ENCODE measurements at regions not wholly inside any gene's neighbourhood (a gene's known extent, or its start where the extent isn't known, plus 50 kb on each side); places are given as distances from the start of the nearest gene placed in this dataset.
"Not testable (repeated sequence)": the region's sequence is repeated elsewhere in the genome, so short reads cannot be mapped to it uniquely, and the experiment has no call there.

DNA sequence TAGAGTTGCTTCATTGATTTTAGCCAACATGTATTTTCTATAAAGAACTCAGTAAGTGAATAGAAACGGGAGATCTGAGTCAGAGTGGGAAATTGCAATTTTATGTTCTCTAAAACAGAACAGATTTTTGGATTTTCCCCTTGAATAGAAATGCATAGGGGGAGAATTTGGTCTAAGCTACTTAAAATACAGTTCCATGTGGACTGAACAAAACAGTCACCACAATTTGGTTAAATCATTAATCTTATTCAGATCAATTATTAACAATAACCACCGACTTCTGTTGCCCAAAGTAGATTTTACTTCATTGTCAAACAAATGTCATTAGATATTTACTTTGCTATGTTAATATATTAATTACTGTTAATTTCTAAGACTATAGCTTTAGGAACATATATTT is 107.7 kb downstream of the SCG2 start:
- H3K9me3 Mint-ChIP-seq: peaks cover 4% of the 10 kb centered on the region
- Histone ChIP-seq H3K9ac (ENCODE audit: extremely low read depth, low read length, poor library complexity, severe bottlenecking) (no peak overlapping the region), H3K27me3 (ENCODE audit: control insufficient read depth, insufficient read depth, low read length, poor library complexity, severe bottlenecking) (no peaks in the 10 kb centered on the region), H3K4me3 (ENCODE audit: low read length) (no peak overlapping the region), H3K9me3 (ENCODE audit: control insufficient read depth, low read length) (peaks cover 5% of the 10 kb centered on the region), H3K27ac (ENCODE audit: low read depth, low read length) (no peak overlapping the region), H3K4me1 (ENCODE audit: control insufficient read depth, insufficient read depth, low read length) (no peaks in the 10 kb centered on the region), H3K36me3 (ENCODE audit: control insufficient read depth, insufficient read depth, low read length) (no peaks in the 10 kb centered on the region)
- no peaks in the 10 kb centered on the region for H3K36me3 Mint-ChIP-seq (ENCODE audit: low read depth)
- 83 to 100% methylated on average over 1 to 2 of the region's 2 CpGs for WGBS, 2 experiments (ENCODE audit: insufficient coverage in 1 of 2, insufficient read length in 1 of 2)
- TF ChIP-seq, protein P1, sequence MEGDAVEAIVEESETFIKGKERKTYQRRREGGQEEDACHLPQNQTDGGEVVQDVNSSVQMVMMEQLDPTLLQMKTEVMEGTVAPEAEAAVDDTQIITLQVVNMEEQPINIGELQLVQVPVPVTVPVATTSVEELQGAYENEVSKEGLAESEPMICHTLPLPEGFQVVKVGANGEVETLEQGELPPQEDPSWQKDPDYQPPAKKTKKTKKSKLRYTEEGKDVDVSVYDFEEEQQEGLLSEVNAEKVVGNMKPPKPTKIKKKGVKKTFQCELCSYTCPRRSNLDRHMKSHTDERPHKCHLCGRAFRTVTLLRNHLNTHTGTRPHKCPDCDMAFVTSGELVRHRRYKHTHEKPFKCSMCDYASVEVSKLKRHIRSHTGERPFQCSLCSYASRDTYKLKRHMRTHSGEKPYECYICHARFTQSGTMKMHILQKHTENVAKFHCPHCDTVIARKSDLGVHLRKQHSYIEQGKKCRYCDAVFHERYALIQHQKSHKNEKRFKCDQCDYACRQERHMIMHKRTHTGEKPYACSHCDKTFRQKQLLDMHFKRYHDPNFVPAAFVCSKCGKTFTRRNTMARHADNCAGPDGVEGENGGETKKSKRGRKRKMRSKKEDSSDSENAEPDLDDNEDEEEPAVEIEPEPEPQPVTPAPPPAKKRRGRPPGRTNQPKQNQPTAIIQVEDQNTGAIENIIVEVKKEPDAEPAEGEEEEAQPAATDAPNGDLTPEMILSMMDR (conservative IDR thresholded peaks at IDR 0.05): no peak
- H3K4me3 Mint-ChIP-seq: no peak overlapping the region
- DNase-seq: no peak
- H3K27ac Mint-ChIP-seq: no peak overlapping the region
- no peaks in the 10 kb centered on the region for H3K4me1 Mint-ChIP-seq
- peaks cover 17% of the 10 kb centered on the region for H3K27me3 Mint-ChIP-seq (ENCODE audit: insufficient read depth)

- no peak overlapping the region for H3K27ac ChIP-seq (ENCODE audit: low read depth, low read length)
- no peak overlapping the region for H3K9ac ChIP-seq (ENCODE audit: extremely low read depth, low read length, poor library complexity, severe bottlenecking)
- TF ChIP-seq, protein P1 (conservative IDR thresholded peaks at IDR 0.05): no peak
- Mint-ChIP-seq H3K4me3 (no peak overlapping the region), H3K27ac (no peak overlapping the region), H3K36me3 (ENCODE audit: low read depth) (no peaks in the 10 kb centered on the region), H3K4me1 (no peaks in the 10 kb centered on the region), H3K27me3 (ENCODE audit: insufficient read depth) (peaks cover 17% of the 10 kb centered on the region), H3K9me3 (peaks cover 3% of the 10 kb centered on the region)
- no peak for DNase-seq
- no peak overlapping the region for H3K4me3 ChIP-seq (ENCODE audit: low read length)
- H3K36me3 ChIP-seq (ENCODE audit: control insufficient read depth, insufficient read depth, low read length): no peaks in the 10 kb centered on the region
- WGBS, 2 experiments (ENCODE audit: insufficient coverage in 1 of 2, insufficient read length in 1 of 2): 93 to 100% methylated on average over 1 of the region's 2 CpGs
- H3K4me1 ChIP-seq (ENCODE audit: control insufficient read depth, insufficient read depth, low read length): no peaks in the 10 kb centered on the region
- no peaks in the 10 kb centered on the region for H3K27me3 ChIP-seq (ENCODE audit: control insufficient read depth, insufficient read depth, low read length, poor library complexity, severe bottlenecking)
- peaks cover 5% of the 10 kb centered on the region for H3K9me3 ChIP-seq (ENCODE audit: control insufficient read depth, low read length)
These were observed 107.2 kb downstream of the SCG2 start for GRCh38 chr2:223494942-223495341.

DNA sequence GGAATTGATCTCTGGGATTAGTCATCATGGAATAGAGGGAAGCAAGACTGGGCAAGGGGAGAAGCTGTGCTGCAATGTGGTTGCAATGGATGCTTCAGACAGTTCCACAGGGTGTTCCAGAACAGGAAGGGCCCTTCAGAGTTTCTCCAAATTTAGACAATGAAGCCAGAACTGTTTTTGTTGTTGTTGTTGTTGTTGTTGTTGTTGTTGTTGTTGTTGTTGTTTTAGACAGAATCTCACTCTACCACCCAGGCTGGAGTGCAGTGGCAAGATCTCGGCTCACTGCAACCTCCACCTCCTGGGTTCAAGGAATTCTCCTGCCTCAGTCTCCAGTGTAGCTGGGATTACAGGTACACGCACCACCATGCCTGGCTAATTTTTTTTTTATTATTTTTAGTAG is 105.3 kb downstream of the SCG2 start:
- not testable (repeated sequence) for H3K4me3 ChIP-seq (ENCODE audit: low read length); H3K4me1 Mint-ChIP-seq; H3K36me3 Mint-ChIP-seq (ENCODE audit: low read depth); DNase-seq; H3K4me1 ChIP-seq (ENCODE audit: control insufficient read depth, insufficient read depth, low read length); H3K9ac ChIP-seq (ENCODE audit: extremely low read depth, low read length, poor library complexity, severe bottlenecking); H3K27me3 ChIP-seq (ENCODE audit: control insufficient read depth, insufficient read depth, low read length, poor library complexity, severe bottlenecking); H3K27ac ChIP-seq (ENCODE audit: low read depth, low read length); H3K27ac Mint-ChIP-seq; H3K9me3 ChIP-seq (ENCODE audit: control insufficient read depth, low read length); H3K36me3 ChIP-seq (ENCODE audit: control insufficient read depth, insufficient read depth, low read length); H3K9me3 Mint-ChIP-seq; H3K4me3 Mint-ChIP-seq
- H3K27me3 Mint-ChIP-seq (ENCODE audit: insufficient read depth): peaks cover 14% of the 10 kb centered on the region
- WGBS, 2 experiments (ENCODE audit: insufficient coverage in 1 of 2, insufficient read length in 1 of 2): 89 to 100% methylated on average over 1 to 2 of the region's 2 CpGs

DNA sequence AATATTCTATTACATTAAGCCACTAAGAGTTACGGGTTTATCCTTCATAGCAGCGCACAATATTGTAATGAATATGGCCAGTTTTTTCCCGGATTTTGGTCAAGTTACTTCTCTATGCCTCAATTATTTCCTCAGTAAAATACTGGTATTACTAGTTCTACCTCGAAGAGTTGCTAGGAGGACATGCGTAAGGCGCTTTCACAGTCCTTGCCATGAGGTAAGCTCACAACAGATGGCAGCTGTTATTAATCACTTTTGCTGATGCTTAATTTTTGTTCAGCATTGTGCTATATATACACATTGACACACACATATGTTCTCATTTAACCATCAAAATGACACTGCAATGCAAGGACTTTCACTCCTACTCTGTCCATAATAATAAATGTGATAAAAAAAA is 101.5 kb downstream of the SCG2 start:
- no peaks in the 10 kb centered on the region for H3K4me1 ChIP-seq (ENCODE audit: control insufficient read depth, insufficient read depth, low read length)
- TF ChIP-seq, protein P1 (conservative IDR thresholded peaks at IDR 0.05): no peak
- no peak overlapping the region for H3K4me3 ChIP-seq (ENCODE audit: low read length)
- Mint-ChIP-seq H3K4me1 (no peaks in the 10 kb centered on the region), H3K36me3 (ENCODE audit: low read depth) (no peaks in the 10 kb centered on the region), H3K27me3 (ENCODE audit: insufficient read depth) (peaks cover 12% of the 10 kb centered on the region), H3K27ac (no peak overlapping the region), H3K4me3 (no peak overlapping the region), H3K9me3 (no peaks in the 10 kb centered on the region)
- H3K9ac ChIP-seq (ENCODE audit: extremely low read depth, low read length, poor library complexity, severe bottlenecking): no peak overlapping the region
- DNase-seq: no peak
- WGBS, 2 experiments (ENCODE audit: insufficient coverage in 1 of 2, insufficient read length in 1 of 2): 96 to 100% methylated on average over 5 to 6 of the region's 6 CpGs
- no peaks in the 10 kb centered on the region for H3K9me3 ChIP-seq (ENCODE audit: control insufficient read depth, low read length)
- H3K27ac ChIP-seq (ENCODE audit: low read depth, low read length): no peak overlapping the region
- H3K36me3 ChIP-seq (ENCODE audit: control insufficient read depth, insufficient read depth, low read length): no peaks in the 10 kb centered on the region
- no peaks in the 10 kb centered on the region for H3K27me3 ChIP-seq (ENCODE audit: control insufficient read depth, insufficient read depth, low read length, poor library complexity, severe bottlenecking)
